Sigmoid colon (tissue), 4 donors: ENCODE measurements at regions not wholly inside any gene's neighbourhood (a gene's known extent, or its start where the extent isn't known, plus 50 kb on each side); places are given as distances from the start of the nearest gene placed in this dataset.

ENCODE experiments used
- CTCF ChIP-seq, 4 experiments: fragments of 450-650 bp in 3 of 4; fragments of 200-600 bp in 1 of 4; IDR thresholded peaks; one replicate each; pipeline ENCODE4 v1.5.1; 2016 to 2019; ENCODE audit warnings: antibody characterized with exemption in 4 of 4, mild to moderate bottlenecking in 3 of 4, moderate library complexity in 2 of 4
- POLR2A ChIP-seq, 2 donors: fragments of 450-650 bp; IDR thresholded peaks; one replicate each; pipeline ENCODE4 v1.6.1; 2016; ENCODE audit warnings: antibody characterized with exemption in 2 of 2, mild to moderate bottlenecking in 2 of 2, moderate library complexity in 2 of 2
- POLR2AphosphoS5 ChIP-seq, 4 donors: sonication (generic); formaldehyde crosslinking; IDR thresholded peaks; one replicate each; pipeline ENCODE4 v1.6.1; 2017; ENCODE audit warnings: antibody characterized with exemption in 4 of 4

GRCh38 chr6:79788756-79789155, 157.6 kb downstream of the SH3BGRL2 start:
- TF ChIP-seq POLR2A (IDR thresholded peaks at IDR 0.05): no peak
- no peak for TF ChIP-seq POLR2AphosphoS5 (IDR thresholded peaks at IDR 0.05)
- no peak for TF ChIP-seq CTCF (IDR thresholded peaks at IDR 0.05)
